Keratinocyte (primary cell): ENCODE measurements at regions not wholly inside any gene's neighbourhood (a gene's known extent, or its start where the extent isn't known, plus 50 kb on each side); places are given as distances from the start of the nearest gene placed in this dataset.
"Not testable (repeated sequence)": the region's sequence is repeated elsewhere in the genome, so short reads cannot be mapped to it uniquely, and the experiment has no call there.

Experiments
- DNase-seq: peaks from one replicate; pipeline ENCODE4 v3.0.0-alpha.2; 2011; ENCODE audit warnings: low read depth, missing footprints, low spot score
- FAIRE-seq: peaks from 2 replicates; lab custom pipeline; 2011; peaks lifted over from hg19 to GRCh38; lab: Jason Lieb, UNC
- H2AFZ ChIP-seq: 2 replicates; pipeline ENCODE4 v1.6.0; 2012; ENCODE audit warnings: low read length, control low read depth, inconsistent platforms; ENCODE audit not compliant: control insufficient read depth
- H3K27ac ChIP-seq: 2 replicates; pipeline ENCODE4 v1.5.1; 2011; ENCODE audit warnings: low read length; ENCODE audit not compliant: control insufficient read depth, insufficient read depth
- H3K27me3 ChIP-seq: 3 replicates; pipeline ENCODE4 v1.6.0; 2011; ENCODE audit warnings: low read length; ENCODE audit not compliant: control insufficient read depth, insufficient read depth; ENCODE audit errors: extremely low read depth
- H3K36me3 ChIP-seq, 2 experiments: 2 replicates in 1 of 2; 3 replicates in 1 of 2; pipeline ENCODE4 v1.5.1; 2011; ENCODE audit warnings: low read length in 2 of 2, mild to moderate bottlenecking in 1 of 2; ENCODE audit not compliant: control insufficient read depth in 2 of 2, insufficient read depth in 2 of 2; ENCODE audit errors: extremely low read depth in 1 of 2
- H3K4me1 ChIP-seq: 3 replicates; pipeline ENCODE4 v1.5.1; 2011; ENCODE audit warnings: low read length; ENCODE audit not compliant: control insufficient read depth, insufficient read depth; ENCODE audit errors: extremely low read depth
- H3K4me2 ChIP-seq: 3 replicates; pipeline ENCODE4 v1.6.0; 2011; ENCODE audit warnings: low read depth, low read length; ENCODE audit not compliant: control insufficient read depth, insufficient read depth; ENCODE audit errors: extremely low read depth
- H3K4me3 ChIP-seq, 3 experiments: fragments of 200-600 bp in 1 of 3; sonication (generic) in 1 of 3; 2 replicates in 2 of 3; 3 replicates in 1 of 3; pipeline ENCODE4 v1.5.1; 2011 to 2016; ENCODE audit warnings: low read length in 3 of 3, mild to moderate bottlenecking in 3 of 3, control low read depth in 2 of 3, inconsistent platforms in 1 of 3, low read depth in 1 of 3, mixed read lengths in 1 of 3, mixed run types in 1 of 3, moderate library complexity in 1 of 3; ENCODE audit not compliant: control insufficient read depth in 2 of 3, insufficient read depth in 2 of 3; ENCODE audit errors: extremely low read depth in 1 of 3
- H3K79me2 ChIP-seq: 2 replicates; pipeline ENCODE4 v1.6.0; 2012; ENCODE audit warnings: low read length; ENCODE audit not compliant: control insufficient read depth, insufficient read depth
- H3K9ac ChIP-seq: 3 replicates; pipeline ENCODE4 v1.6.0; 2011; ENCODE audit warnings: low read length; ENCODE audit not compliant: control insufficient read depth, insufficient read depth; ENCODE audit errors: extremely low read depth
- H3K9me1 ChIP-seq: 3 replicates; pipeline ENCODE4 v1.6.0; 2011; ENCODE audit warnings: low read length; ENCODE audit not compliant: control insufficient read depth, insufficient read depth; ENCODE audit errors: extremely low read depth
- H3K9me3 ChIP-seq: 2 replicates; pipeline ENCODE4 v1.5.1; 2012; ENCODE audit warnings: low read depth, low read length; ENCODE audit not compliant: control insufficient read depth
- H4K20me1 ChIP-seq: 3 replicates; pipeline ENCODE4 v1.6.0; 2011; ENCODE audit warnings: low read length; ENCODE audit not compliant: control insufficient read depth, insufficient read depth; ENCODE audit errors: extremely low read depth
- EZH2 ChIP-seq: IDR thresholded peaks from one replicate; pipeline ENCODE4 v1.6.1; 2012; ENCODE audit warnings: inconsistent platforms, mild to moderate bottlenecking, low read length, moderate library complexity
- dilution Hi-C: fragments of 300-500 bp; cut with MboI; formaldehyde crosslinking; loops from one replicate; pipeline ENCODE4 v1.7.0; 2020; ENCODE audit warnings: low sequenced_read_pairs; ENCODE audit not compliant: extremely low pct_ligation_motif_present
- TF ChIP-seq, protein P1 (sequence below), 3 experiments: IDR thresholded peaks in 1 of 3; conservative IDR thresholded peaks in 1 of 3; optimal IDR thresholded peaks in 1 of 3; 2 replicates in 2 of 3; 3 replicates in 1 of 3; pipeline versions ENCODE3 to v1.5.1; 2011; ENCODE audit warnings: low read length in 3 of 3, mild to moderate bottlenecking in 3 of 3, moderate library complexity in 2 of 3, control low read depth in 1 of 3, inconsistent platforms in 1 of 3; ENCODE audit not compliant: insufficient read depth in 2 of 3; ENCODE audit errors: extremely low read depth in 1 of 3

DNA sequence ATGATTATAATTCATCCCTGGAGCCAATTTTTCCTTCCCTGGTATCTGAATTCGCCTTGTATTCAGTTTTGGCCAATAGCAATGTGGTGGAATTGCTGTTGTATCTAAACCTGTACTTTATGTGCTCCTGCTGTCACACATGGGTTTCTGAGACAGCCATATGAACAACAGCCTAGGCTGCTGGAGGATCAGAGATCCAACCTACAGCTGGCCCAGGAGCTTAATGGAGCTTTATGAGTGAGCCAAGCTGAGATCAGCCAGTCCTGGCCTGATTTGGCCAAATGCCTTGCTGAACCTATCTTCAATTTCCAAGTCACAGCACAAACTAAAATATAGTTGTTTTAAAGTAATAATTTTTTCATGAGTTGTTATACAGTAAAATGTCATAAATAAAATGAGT, 1071.5 kb downstream of the PCDH7 start:
- H3K9ac ChIP-seq = no peak overlapping the region
- no peak for DNase-seq
- H3K36me3 ChIP-seq = no peaks in the 10 kb centered on the region
- no peaks in the 10 kb centered on the region for H3K9me3 ChIP-seq
- no peak overlapping the region for H3K4me3 ChIP-seq
- H2AFZ ChIP-seq = no peak overlapping the region
- no peaks in the 10 kb centered on the region for H3K27me3 ChIP-seq
- H3K9me1 ChIP-seq = no peaks in the 10 kb centered on the region
- H3K4me1 ChIP-seq = no peaks in the 10 kb centered on the region
- no peak for FAIRE-seq
- no peaks in the 10 kb centered on the region for H3K79me2 ChIP-seq
- no peak overlapping the region for H3K27ac ChIP-seq
- dilution Hi-C loops = no loop called here
- TF ChIP-seq EZH2 = no peak
- TF ChIP-seq, protein P1, sequence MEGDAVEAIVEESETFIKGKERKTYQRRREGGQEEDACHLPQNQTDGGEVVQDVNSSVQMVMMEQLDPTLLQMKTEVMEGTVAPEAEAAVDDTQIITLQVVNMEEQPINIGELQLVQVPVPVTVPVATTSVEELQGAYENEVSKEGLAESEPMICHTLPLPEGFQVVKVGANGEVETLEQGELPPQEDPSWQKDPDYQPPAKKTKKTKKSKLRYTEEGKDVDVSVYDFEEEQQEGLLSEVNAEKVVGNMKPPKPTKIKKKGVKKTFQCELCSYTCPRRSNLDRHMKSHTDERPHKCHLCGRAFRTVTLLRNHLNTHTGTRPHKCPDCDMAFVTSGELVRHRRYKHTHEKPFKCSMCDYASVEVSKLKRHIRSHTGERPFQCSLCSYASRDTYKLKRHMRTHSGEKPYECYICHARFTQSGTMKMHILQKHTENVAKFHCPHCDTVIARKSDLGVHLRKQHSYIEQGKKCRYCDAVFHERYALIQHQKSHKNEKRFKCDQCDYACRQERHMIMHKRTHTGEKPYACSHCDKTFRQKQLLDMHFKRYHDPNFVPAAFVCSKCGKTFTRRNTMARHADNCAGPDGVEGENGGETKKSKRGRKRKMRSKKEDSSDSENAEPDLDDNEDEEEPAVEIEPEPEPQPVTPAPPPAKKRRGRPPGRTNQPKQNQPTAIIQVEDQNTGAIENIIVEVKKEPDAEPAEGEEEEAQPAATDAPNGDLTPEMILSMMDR (optimal IDR thresholded peaks at IDR 0.05 in 1 of 3, IDR thresholded peaks at IDR 0.05 in 1 of 3, conservative IDR thresholded peaks at IDR 0.05 in 1 of 3; ENCODE audit: extremely low read depth in 1 of 3, insufficient read depth in 2 of 3, low read length in 3 of 3) = no peak
- H4K20me1 ChIP-seq = no peaks in the 10 kb centered on the region
- no peak overlapping the region for H3K4me2 ChIP-seq

DNA sequence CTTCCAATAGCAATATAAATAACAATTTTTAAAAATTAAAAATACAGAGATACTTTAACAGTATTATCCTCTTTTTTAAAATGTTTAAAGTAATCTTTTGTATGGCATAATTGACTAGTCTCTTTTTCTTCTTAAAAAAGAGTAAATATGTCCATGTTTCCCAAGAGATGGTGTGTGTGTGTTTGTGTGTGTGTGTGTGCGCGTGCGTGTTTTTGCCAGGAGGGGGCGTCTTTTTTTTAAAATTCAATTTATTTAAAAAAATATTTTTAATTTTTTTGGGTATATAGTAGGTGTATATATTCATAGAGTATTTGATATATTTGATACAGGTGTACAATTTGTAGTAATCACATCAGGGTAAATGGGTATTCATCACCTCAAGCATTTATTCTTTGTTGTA, 1073.7 kb downstream of the PCDH7 start:
- Histone ChIP-seq H3K27ac (no peak overlapping the region), H3K4me3 (no peak overlapping the region), H3K9me3 (no peaks in the 10 kb centered on the region), H3K27me3 (no peaks in the 10 kb centered on the region), H3K4me2 (no peak overlapping the region), H4K20me1 (no peaks in the 10 kb centered on the region), H3K36me3 (no peaks in the 10 kb centered on the region), H3K79me2 (no peaks in the 10 kb centered on the region), H3K4me1 (no peaks in the 10 kb centered on the region), H2AFZ (no peak overlapping the region), H3K9ac (no peak overlapping the region), H3K9me1 (no peaks in the 10 kb centered on the region)
- DNase-seq = no peak
- no peak for FAIRE-seq
- TF ChIP-seq, protein P1 (optimal IDR thresholded peaks at IDR 0.05 in 1 of 3, IDR thresholded peaks at IDR 0.05 in 1 of 3, conservative IDR thresholded peaks at IDR 0.05 in 1 of 3; ENCODE audit: extremely low read depth in 1 of 3, insufficient read depth in 2 of 3, low read length in 3 of 3) = peak in 2 of 3 experiments; percentile 3 to 15
- TF ChIP-seq EZH2 = no peak
- dilution Hi-C loops = no loop called here

- H3K4me2 ChIP-seq, H3K9me1 ChIP-seq, H3K36me3 ChIP-seq, DNase-seq, H3K27me3 ChIP-seq, FAIRE-seq, H3K4me1 ChIP-seq, H4K20me1 ChIP-seq, H3K4me3 ChIP-seq, H3K9me3 ChIP-seq, H3K27ac ChIP-seq, H2AFZ ChIP-seq, H3K79me2 ChIP-seq, dilution Hi-C loops, H3K9ac ChIP-seq: not testable (repeated sequence)
These were observed 1076.9 kb downstream of the PCDH7 start for GRCh38 chr4:31797052-31797451.
